Loucy (cell line): ENCODE measurements at regions not wholly inside any gene's neighbourhood (a gene's known extent, or its start where the extent isn't known, plus 50 kb on each side); places are given as distances from the start of the nearest gene placed in this dataset.

Source experiments
- H2AFZ ChIP-seq: fragments of 200-600 bp; sonication (generic); 2 replicates; pipeline ENCODE4 v1.6.0; 2016; ENCODE audit warnings: antibody characterized with exemption, mild to moderate bottlenecking, low read length, moderate library complexity
- H3F3A ChIP-seq: fragments of 200-600 bp; 2 replicates; pipeline ENCODE4 v1.6.0; 2016; ENCODE audit warnings: antibody characterized with exemption, low read depth, mild to moderate bottlenecking
- H3K27me3 ChIP-seq: fragments of 200-600 bp; sonication (generic); 2 replicates; pipeline ENCODE4 v1.6.1; 2014; ENCODE audit warnings: low read length, mild to moderate bottlenecking; ENCODE audit not compliant: insufficient read depth, poor library complexity, severe bottlenecking
- H3K36me3 ChIP-seq: fragments of 200-600 bp; sonication (generic); 2 replicates; pipeline ENCODE4 v1.6.1; 2016; ENCODE audit warnings: low read length; ENCODE audit not compliant: insufficient read depth
- H3K4me1 ChIP-seq: fragments of 200-600 bp; sonication (generic); 2 replicates; pipeline ENCODE4 v1.5.1; 2014; ENCODE audit warnings: low read length, mild to moderate bottlenecking; ENCODE audit not compliant: insufficient read depth, poor library complexity, severe bottlenecking
- H3K4me2 ChIP-seq: fragments of 200-600 bp; sonication (generic); 2 replicates; pipeline ENCODE4 v1.6.0; 2014; ENCODE audit warnings: antibody characterized with exemption, low read length, low read depth, mild to moderate bottlenecking; ENCODE audit not compliant: poor library complexity, severe bottlenecking
- H3K4me3 ChIP-seq: fragments of 200-600 bp; sonication (generic); 2 replicates; pipeline ENCODE4 v1.5.1; 2014; ENCODE audit warnings: low read length, mild to moderate bottlenecking, mixed read lengths; ENCODE audit not compliant: poor library complexity, severe bottlenecking
- H3K79me2 ChIP-seq: fragments of 200-600 bp; sonication (generic); 2 replicates; pipeline ENCODE4 v1.6.1; 2014; ENCODE audit warnings: low read length; ENCODE audit not compliant: insufficient read depth
- H3K9ac ChIP-seq: fragments of 200-600 bp; sonication (generic); 2 replicates; pipeline ENCODE4 v1.6.0; 2014; ENCODE audit warnings: mild to moderate bottlenecking, low read depth, low read length, moderate library complexity; ENCODE audit not compliant: poor library complexity, severe bottlenecking
- H3K9me2 ChIP-seq: fragments of 200-600 bp; sonication (generic); replicated peaks from 2 replicates; pipeline ENCODE4 v1.6.1; 2016; ENCODE audit warnings: low read depth, low read length, mixed read lengths
- H3K9me3 ChIP-seq: fragments of 200-600 bp; sonication (generic); 2 replicates; pipeline ENCODE4 v1.6.1; 2014; ENCODE audit warnings: mild to moderate bottlenecking, antibody characterized with exemption, low read length, low read depth; ENCODE audit not compliant: insufficient read depth
- H4K20me1 ChIP-seq: fragments of 200-600 bp; sonication (generic); 2 replicates; pipeline ENCODE4 v1.6.0; 2014; ENCODE audit warnings: antibody characterized with exemption, low read length, mild to moderate bottlenecking; ENCODE audit not compliant: insufficient read depth, poor library complexity, severe bottlenecking
- EZH2phosphoT487 ChIP-seq: fragments of 200-600 bp; IDR thresholded peaks from 2 replicates; pipeline ENCODE4 v1.6.1; 2018; ENCODE audit warnings: antibody characterized with exemption, mild to moderate bottlenecking, moderate library complexity, borderline replicate concordance
- TF ChIP-seq, protein P1 (sequence below): fragments of 200-600 bp; sonication (generic); conservative IDR thresholded peaks from 2 replicates; pipeline ENCODE4 v1.5.1; 2014; ENCODE audit warnings: mild to moderate bottlenecking, antibody characterized with exemption, low read length

DNA sequence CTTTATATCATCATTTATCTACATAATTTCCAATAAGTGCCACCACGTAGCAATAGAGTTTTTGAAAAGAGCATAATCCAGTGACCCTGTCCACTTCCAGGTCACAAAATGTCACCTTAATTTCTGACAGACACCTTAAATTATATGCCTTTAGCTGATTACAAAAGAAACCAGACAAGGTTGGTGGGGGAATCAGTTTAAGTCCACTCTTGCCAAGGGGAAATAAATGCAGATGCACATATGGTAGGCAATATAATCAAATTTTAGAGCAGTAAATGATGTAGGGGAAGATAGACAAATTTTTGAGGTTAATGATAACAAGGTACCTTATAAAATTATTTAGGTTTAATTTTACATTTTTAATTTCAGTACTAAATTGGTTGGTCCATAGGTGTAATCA lies 253.5 kb downstream of the ZIC1 start:
- Histone ChIP-seq H3K27me3 (no peaks in the 10 kb centered on the region), H3K79me2 (no peaks in the 10 kb centered on the region), H3K4me2 (no peak overlapping the region), H4K20me1 (no peaks in the 10 kb centered on the region), H3K9ac (no peak overlapping the region), H3K9me3 (peaks cover 5% of the 10 kb centered on the region; the same call in 1 of the 2 replicates), H3F3A (no peaks in the 10 kb centered on the region; the same call in 1 of the 2 replicates), H2AFZ (peak overlapping the region; percentile 66), H3K36me3 (no peaks in the 10 kb centered on the region), H3K4me1 (peaks cover 43% of the 10 kb centered on the region), H3K4me3 (no peak overlapping the region), H3K9me2 (no peaks in the 10 kb centered on the region)
- TF ChIP-seq, protein P1, sequence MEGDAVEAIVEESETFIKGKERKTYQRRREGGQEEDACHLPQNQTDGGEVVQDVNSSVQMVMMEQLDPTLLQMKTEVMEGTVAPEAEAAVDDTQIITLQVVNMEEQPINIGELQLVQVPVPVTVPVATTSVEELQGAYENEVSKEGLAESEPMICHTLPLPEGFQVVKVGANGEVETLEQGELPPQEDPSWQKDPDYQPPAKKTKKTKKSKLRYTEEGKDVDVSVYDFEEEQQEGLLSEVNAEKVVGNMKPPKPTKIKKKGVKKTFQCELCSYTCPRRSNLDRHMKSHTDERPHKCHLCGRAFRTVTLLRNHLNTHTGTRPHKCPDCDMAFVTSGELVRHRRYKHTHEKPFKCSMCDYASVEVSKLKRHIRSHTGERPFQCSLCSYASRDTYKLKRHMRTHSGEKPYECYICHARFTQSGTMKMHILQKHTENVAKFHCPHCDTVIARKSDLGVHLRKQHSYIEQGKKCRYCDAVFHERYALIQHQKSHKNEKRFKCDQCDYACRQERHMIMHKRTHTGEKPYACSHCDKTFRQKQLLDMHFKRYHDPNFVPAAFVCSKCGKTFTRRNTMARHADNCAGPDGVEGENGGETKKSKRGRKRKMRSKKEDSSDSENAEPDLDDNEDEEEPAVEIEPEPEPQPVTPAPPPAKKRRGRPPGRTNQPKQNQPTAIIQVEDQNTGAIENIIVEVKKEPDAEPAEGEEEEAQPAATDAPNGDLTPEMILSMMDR, result no peak
- TF ChIP-seq EZH2phosphoT487, result no peak

DNA sequence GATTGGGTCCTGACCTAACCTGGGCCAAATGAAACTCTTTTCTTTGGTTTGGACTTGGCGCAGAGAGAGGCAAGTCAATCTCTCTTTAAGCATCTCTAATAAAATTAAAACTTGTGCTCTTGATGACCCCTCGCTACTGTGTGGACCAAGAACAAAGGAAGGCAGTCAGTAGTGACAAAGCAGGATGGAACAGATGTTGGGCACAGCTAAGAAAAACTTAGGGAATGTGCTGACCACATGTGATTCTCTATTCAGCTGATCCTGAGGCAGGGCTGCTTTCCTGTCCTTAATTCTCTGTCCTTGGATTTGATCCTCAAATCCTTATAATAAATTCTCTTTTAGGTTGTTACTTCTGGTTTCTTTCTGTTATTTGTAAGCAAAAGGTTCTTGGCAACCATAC lies 259.9 kb downstream of the ZIC1 start:
- H2AFZ ChIP-seq, result peak overlapping the region; percentile 32; the same call in 1 of the 2 replicates
- TF ChIP-seq, protein P1, result no peak
- TF ChIP-seq EZH2phosphoT487, result no peak

DNA sequence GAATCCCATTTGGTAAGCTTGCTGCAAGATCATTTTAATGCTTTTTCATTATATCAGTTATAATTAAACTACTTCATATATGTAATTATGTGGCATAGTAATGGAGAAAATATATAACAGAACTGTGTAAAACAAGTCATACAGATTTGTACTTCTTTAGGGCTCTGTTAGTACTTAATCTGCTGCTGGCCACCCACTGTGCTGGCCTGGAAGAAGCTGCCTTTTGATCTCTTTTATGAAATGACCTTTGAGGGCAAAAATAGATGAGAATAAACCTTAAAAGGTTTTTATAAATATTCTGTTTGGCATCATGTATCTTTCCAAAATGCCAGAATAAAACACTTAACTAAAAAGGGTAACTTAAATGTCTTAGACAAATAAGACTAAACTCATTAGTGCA lies 262.9 kb downstream of the ZIC1 start:
- Histone ChIP-seq H3K4me2 (no peak overlapping the region), H3K4me1 (peaks cover 3% of the 10 kb centered on the region), H3K9ac (no peak overlapping the region), H2AFZ (no peak overlapping the region), H3K4me3 (no peak overlapping the region), H4K20me1 (no peaks in the 10 kb centered on the region), H3F3A (no peaks in the 10 kb centered on the region), H3K9me2 (no peaks in the 10 kb centered on the region), H3K36me3 (no peaks in the 10 kb centered on the region), H3K79me2 (no peaks in the 10 kb centered on the region), H3K27me3 (no peaks in the 10 kb centered on the region), H3K9me3 (no peaks in the 10 kb centered on the region)
- TF ChIP-seq EZH2phosphoT487, result no peak
- TF ChIP-seq, protein P1, result no peak

More for the DNA sequence above, 259.9 kb downstream of the ZIC1 start:
- no peaks in the 10 kb centered on the region for H3K9me3 ChIP-seq
- no peaks in the 10 kb centered on the region for H4K20me1 ChIP-seq
- H3K36me3 ChIP-seq, result no peaks in the 10 kb centered on the region
- no peak overlapping the region for H3K4me3 ChIP-seq
- H3K4me1 ChIP-seq, result peaks cover 3% of the 10 kb centered on the region
- no peaks in the 10 kb centered on the region for H3K79me2 ChIP-seq
- no peaks in the 10 kb centered on the region for H3F3A ChIP-seq
- no peak overlapping the region for H3K9ac ChIP-seq
- no peaks in the 10 kb centered on the region for H3K27me3 ChIP-seq
- no peaks in the 10 kb centered on the region for H3K9me2 ChIP-seq
- no peak overlapping the region for H3K4me2 ChIP-seq
